ENCODE measurements at regions not wholly inside any gene's neighbourhood (a gene's known extent, or its start where the extent isn't known, plus 50 kb on each side); places are given as distances from the start of the nearest gene placed in this dataset.
"Not testable (repeated sequence)": the region's sequence is repeated elsewhere in the genome, so short reads cannot be mapped to it uniquely, and the experiment has no call there.

DNA sequence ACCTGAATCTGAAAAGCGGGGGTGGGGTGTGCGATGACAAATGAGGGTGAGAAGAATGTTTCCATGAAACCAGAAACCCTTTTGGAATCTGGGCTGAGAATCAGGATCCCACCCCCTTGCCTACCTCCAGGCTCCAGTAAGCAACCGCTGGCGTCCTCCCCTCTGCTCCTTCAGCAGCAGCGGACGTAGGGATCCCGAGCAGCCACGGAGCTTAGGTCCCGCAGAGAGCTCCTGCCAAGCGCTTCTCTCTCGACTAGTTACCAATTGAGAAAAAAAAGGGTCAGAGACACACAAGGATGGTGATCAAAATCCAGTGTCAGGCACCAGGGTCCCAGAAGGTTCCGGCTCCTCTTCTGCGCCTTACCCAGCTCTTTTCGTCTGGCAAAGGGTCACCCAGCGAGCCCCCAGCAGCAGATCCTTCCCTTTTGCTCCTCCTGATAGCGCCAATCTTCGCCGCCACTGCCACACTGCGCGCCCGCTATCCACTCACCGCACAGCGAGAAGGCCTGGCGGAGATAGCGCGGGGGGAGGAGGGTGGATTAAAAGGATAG lies 733.5 kb downstream of the ZWINT start:
- H3K79me1 ChIP-seq (ENCODE audit: low read length), result no peaks in the 10 kb centered on the region

DNA sequence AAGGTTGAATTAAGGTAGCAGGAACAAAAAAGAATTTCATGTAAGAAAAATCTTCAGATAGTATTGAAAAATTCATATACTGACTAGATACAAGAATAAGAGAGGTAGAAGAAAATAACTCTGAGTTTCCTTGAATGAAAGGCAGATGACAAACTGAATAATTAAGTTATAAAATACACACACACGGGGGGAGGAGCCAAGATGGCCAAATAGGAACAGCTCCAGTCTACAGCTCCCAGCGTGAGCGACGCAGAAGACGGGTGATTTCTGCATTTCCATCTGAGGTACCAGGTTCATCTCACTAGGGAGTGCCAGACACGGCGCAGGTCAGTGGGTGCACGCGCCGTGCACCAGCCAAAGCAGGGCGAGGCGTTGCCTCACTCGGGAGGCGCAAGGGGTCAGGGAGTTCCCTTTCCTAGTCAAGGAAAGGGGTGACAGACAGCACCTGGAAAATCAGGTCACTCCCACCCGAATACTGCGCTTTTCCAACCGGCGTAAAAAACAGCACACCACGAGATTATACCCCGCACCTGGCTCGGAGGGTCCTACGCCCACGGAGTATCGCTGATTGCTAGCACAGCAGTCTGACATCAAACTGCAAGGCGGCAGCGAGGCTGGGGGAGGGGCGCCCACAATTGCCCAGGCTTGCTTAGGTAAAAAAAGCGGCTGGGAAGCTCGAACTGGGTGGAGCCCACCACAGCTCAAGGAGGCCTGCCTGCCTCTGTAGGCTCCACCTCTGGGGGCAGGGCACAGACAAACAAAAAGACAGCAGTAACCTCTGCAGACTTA lies 759.2 kb downstream of the ZWINT start:
- WGBS (ENCODE audit: extremely low coverage, insufficient coverage, insufficient read length), result no CpG with 5 or more reads among the region's 29 CpGs
- not testable (repeated sequence) for H3K9ac ChIP-seq (ENCODE audit: low read length); H3K27me3 ChIP-seq (ENCODE audit: insufficient read depth, low read length); H4K91ac ChIP-seq (ENCODE audit: low read depth, low read length); H3K36me3 ChIP-seq (ENCODE audit: control insufficient read depth in 1 of 2, insufficient read depth in 2 of 2, low read length in 2 of 2); H3K23ac ChIP-seq (ENCODE audit: low read length); H2BK5ac ChIP-seq (ENCODE audit: low read depth, low read length, poor library complexity); H3K18ac ChIP-seq (ENCODE audit: low read length); H3K4ac ChIP-seq (ENCODE audit: low read depth, low read length); H3K4me1 ChIP-seq (ENCODE audit: control insufficient read depth in 1 of 2, insufficient read depth in 2 of 2, low read length in 2 of 2); H3K14ac ChIP-seq (ENCODE audit: low read length); H3K79me1 ChIP-seq (ENCODE audit: low read length); H2BK12ac ChIP-seq (ENCODE audit: low read length); DNase-seq; H4K8ac ChIP-seq (ENCODE audit: low read depth, low read length); H2AK5ac ChIP-seq (ENCODE audit: low read length); H4K12ac ChIP-seq (ENCODE audit: low read depth, low read length); H3K79me2 ChIP-seq (ENCODE audit: control insufficient read depth, insufficient read depth, low read length, poor library complexity); H3K9me3 ChIP-seq (ENCODE audit: insufficient read depth, low read depth, low read length); H2BK120ac ChIP-seq (ENCODE audit: insufficient read depth, low read length, poor library complexity); H3K27ac ChIP-seq (ENCODE audit: low read depth, low read length)
- peak overlapping the region; percentile 71 for H3K4me3 ChIP-seq (ENCODE audit: low read depth, low read length)
- H3K4me2 ChIP-seq (ENCODE audit: low read length), result peak overlapping the region; percentile 66
- peak overlapping the region; percentile 54 for H2AFZ ChIP-seq (ENCODE audit: insufficient read depth, low read length, poor library complexity)

More for the DNA sequence above, 733.5 kb downstream of the ZWINT start:
- no peak overlapping the region for H4K8ac ChIP-seq (ENCODE audit: low read depth, low read length)
- peak overlapping the region; percentile 84 for H3K4me2 ChIP-seq (ENCODE audit: low read length)
- DNase-seq, result no peak
- H2AFZ ChIP-seq (ENCODE audit: insufficient read depth, low read length, poor library complexity), result no peak overlapping the region
- H3K18ac ChIP-seq (ENCODE audit: low read length), result no peak overlapping the region
- no peak overlapping the region for H3K14ac ChIP-seq (ENCODE audit: low read length)
- no peak overlapping the region for H3K4ac ChIP-seq (ENCODE audit: low read depth, low read length)
- no peak overlapping the region for H3K27ac ChIP-seq (ENCODE audit: low read depth, low read length)
- no peak overlapping the region for H3K9ac ChIP-seq (ENCODE audit: low read length)
- no peaks in the 10 kb centered on the region for H3K36me3 ChIP-seq (ENCODE audit: control insufficient read depth in 1 of 2, insufficient read depth in 2 of 2, low read length in 2 of 2)
- no peak overlapping the region for H3K23ac ChIP-seq (ENCODE audit: low read length)
- H3K4me1 ChIP-seq (ENCODE audit: control insufficient read depth in 1 of 2, insufficient read depth in 2 of 2, low read length in 2 of 2), result peaks cover 10 to 12% of the 10 kb centered on the region in 2 experiments
- no peak overlapping the region for H2BK12ac ChIP-seq (ENCODE audit: low read length)
- no peak overlapping the region for H2AK5ac ChIP-seq (ENCODE audit: low read length)
- H3K27me3 ChIP-seq (ENCODE audit: insufficient read depth, low read length), result peaks cover 7% of the 10 kb centered on the region
- WGBS (ENCODE audit: extremely low coverage, insufficient coverage, insufficient read length), result no CpG with 5 or more reads among the region's 26 CpGs
- no peak overlapping the region for H2BK5ac ChIP-seq (ENCODE audit: low read depth, low read length, poor library complexity)
- H3K4me3 ChIP-seq (ENCODE audit: low read depth, low read length), result peak overlapping the region; percentile 55
- H3K9me3 ChIP-seq (ENCODE audit: insufficient read depth, low read depth, low read length), result no peaks in the 10 kb centered on the region
- H2BK120ac ChIP-seq (ENCODE audit: insufficient read depth, low read length, poor library complexity), result no peak overlapping the region
- no peak overlapping the region for H4K91ac ChIP-seq (ENCODE audit: low read depth, low read length)
- H3K79me2 ChIP-seq (ENCODE audit: control insufficient read depth, insufficient read depth, low read length, poor library complexity), result no peaks in the 10 kb centered on the region
- H4K12ac ChIP-seq (ENCODE audit: low read depth, low read length), result no peak overlapping the region

- Histone ChIP-seq H3K18ac (ENCODE audit: low read length) (no peak overlapping the region), H3K36me3 (ENCODE audit: control insufficient read depth in 1 of 2, insufficient read depth in 2 of 2, low read length in 2 of 2) (no peaks in the 10 kb centered on the region), H3K27ac (ENCODE audit: low read depth, low read length) (no peak overlapping the region), H2BK5ac (ENCODE audit: low read depth, low read length, poor library complexity) (no peak overlapping the region), H4K91ac (ENCODE audit: low read depth, low read length) (no peak overlapping the region), H3K4me3 (ENCODE audit: low read depth, low read length) (no peak overlapping the region), H3K4ac (ENCODE audit: low read depth, low read length) (no peak overlapping the region), H4K8ac (ENCODE audit: low read depth, low read length) (no peak overlapping the region), H4K12ac (ENCODE audit: low read depth, low read length) (no peak overlapping the region), H3K4me1 (ENCODE audit: control insufficient read depth in 1 of 2, insufficient read depth in 2 of 2, low read length in 2 of 2) (no peaks in the 10 kb centered on the region), H3K4me2 (ENCODE audit: low read length) (no peak overlapping the region), H2AK5ac (ENCODE audit: low read length) (no peak overlapping the region), H3K14ac (ENCODE audit: low read length) (no peak overlapping the region), H3K23ac (ENCODE audit: low read length) (no peak overlapping the region), H2BK12ac (ENCODE audit: low read length) (no peak overlapping the region), H2BK120ac (ENCODE audit: insufficient read depth, low read length, poor library complexity) (no peak overlapping the region), H3K79me1 (ENCODE audit: low read length) (no peaks in the 10 kb centered on the region), H2AFZ (ENCODE audit: insufficient read depth, low read length, poor library complexity) (no peak overlapping the region), H3K9me3 (ENCODE audit: insufficient read depth, low read depth, low read length) (no peaks in the 10 kb centered on the region), H3K79me2 (ENCODE audit: control insufficient read depth, insufficient read depth, low read length, poor library complexity) (no peaks in the 10 kb centered on the region), H3K9ac (ENCODE audit: low read length) (no peak overlapping the region), H3K27me3 (ENCODE audit: insufficient read depth, low read length) (no peaks in the 10 kb centered on the region)
- WGBS (ENCODE audit: extremely low coverage, insufficient coverage, insufficient read length), result no CpG with 5 or more reads among the region's 2 CpGs
- no peak for DNase-seq
Measured at GRCh38 chr10:55551603-55552002, 750.6 kb upstream of the PCDH15 start.

DNA sequence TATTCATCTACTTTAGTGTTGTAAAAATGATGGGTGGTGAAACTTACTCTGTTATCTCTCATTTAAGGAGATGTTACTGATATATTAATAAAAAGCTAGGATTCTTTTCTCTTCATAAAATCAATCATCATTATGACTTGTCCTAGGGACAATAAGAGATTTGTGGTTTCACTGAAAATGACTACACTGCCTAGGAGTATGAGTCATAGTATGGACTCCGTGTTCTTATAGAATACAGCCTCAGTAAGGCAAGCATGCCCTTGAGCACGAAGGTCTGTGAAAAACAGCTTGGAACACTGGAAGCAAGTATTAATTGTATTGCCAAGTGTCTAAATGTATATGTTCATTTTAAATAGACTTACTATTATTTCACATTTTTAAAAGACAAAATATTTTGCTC lies 749.2 kb upstream of the PCDH15 start:
- Histone ChIP-seq H3K9ac (ENCODE audit: low read length) (no peak overlapping the region), H3K4me1 (ENCODE audit: control insufficient read depth in 1 of 2, insufficient read depth in 2 of 2, low read length in 2 of 2) (no peaks in the 10 kb centered on the region), H2AK5ac (ENCODE audit: low read length) (no peak overlapping the region), H3K79me1 (ENCODE audit: low read length) (no peaks in the 10 kb centered on the region), H3K4ac (ENCODE audit: low read depth, low read length) (no peak overlapping the region), H3K4me3 (ENCODE audit: low read depth, low read length) (no peak overlapping the region), H3K79me2 (ENCODE audit: control insufficient read depth, insufficient read depth, low read length, poor library complexity) (no peaks in the 10 kb centered on the region), H4K8ac (ENCODE audit: low read depth, low read length) (no peak overlapping the region), H3K27ac (ENCODE audit: low read depth, low read length) (no peak overlapping the region), H3K23ac (ENCODE audit: low read length) (no peak overlapping the region), H4K91ac (ENCODE audit: low read depth, low read length) (no peak overlapping the region), H3K27me3 (ENCODE audit: insufficient read depth, low read length) (no peaks in the 10 kb centered on the region), H4K12ac (ENCODE audit: low read depth, low read length) (no peak overlapping the region), H3K4me2 (ENCODE audit: low read length) (no peak overlapping the region), H2BK5ac (ENCODE audit: low read depth, low read length, poor library complexity) (no peak overlapping the region), H3K36me3 (ENCODE audit: control insufficient read depth in 1 of 2, insufficient read depth in 2 of 2, low read length in 2 of 2) (no peaks in the 10 kb centered on the region), H2BK120ac (ENCODE audit: insufficient read depth, low read length, poor library complexity) (no peak overlapping the region), H3K9me3 (ENCODE audit: insufficient read depth, low read depth, low read length) (no peaks in the 10 kb centered on the region), H2AFZ (ENCODE audit: insufficient read depth, low read length, poor library complexity) (no peak overlapping the region), H3K18ac (ENCODE audit: low read length) (no peak overlapping the region), H2BK12ac (ENCODE audit: low read length) (no peak overlapping the region), H3K14ac (ENCODE audit: low read length) (no peak overlapping the region)
- WGBS (ENCODE audit: extremely low coverage, insufficient coverage, insufficient read length), result no CpG with 5 or more reads among the region's 2 CpGs
- DNase-seq, result no peak

Measured in trophoblast cell (in vitro differentiated cells and primary cell).